NT2/D1 (cell line): ENCODE measurements at regions not wholly inside any gene's neighbourhood (a gene's known extent, or its start where the extent isn't known, plus 50 kb on each side); places are given as distances from the start of the nearest gene placed in this dataset.

ENCODE experiments used
- YY1 ChIP-seq: IDR thresholded peaks from 2 replicates; pipeline ENCODE4 v1.6.1; 2011; ENCODE audit not compliant: insufficient read length, insufficient read depth
- ZNF274 ChIP-seq: IDR thresholded peaks from 2 replicates; pipeline ENCODE4 v1.6.1; 2011; ENCODE audit warnings: mild to moderate bottlenecking, low read depth, low read length

DNA sequence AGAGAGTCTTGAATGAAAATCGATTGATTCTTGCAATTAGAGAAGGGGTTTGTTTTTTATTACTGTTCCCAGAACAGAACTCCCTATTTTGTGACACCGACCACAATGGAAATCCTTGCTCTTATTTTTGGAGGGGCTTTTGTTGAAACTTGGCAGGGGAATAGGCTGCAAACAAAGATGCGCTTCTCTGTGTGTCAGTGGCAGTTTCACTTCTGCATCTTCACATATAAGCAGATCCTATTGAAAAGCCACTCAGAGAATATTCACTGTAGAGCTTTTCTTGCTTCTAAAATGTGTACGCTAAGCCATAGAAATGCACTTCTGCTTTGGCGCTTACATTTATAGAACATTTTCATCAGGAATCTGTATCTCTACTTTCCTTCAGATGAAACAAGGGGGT, 1822.4 kb upstream of the SEL1L start:
- no peak for TF ChIP-seq ZNF274
- TF ChIP-seq YY1 = no peak
